AG09309 (cell line): ENCODE measurements at regions not wholly inside any gene's neighbourhood (a gene's known extent, or its start where the extent isn't known, plus 50 kb on each side); places are given as distances from the start of the nearest gene placed in this dataset.
A peak's percentile ranks its signal among the peaks of the same experiment; 100 is the strongest.

Source experiments
- DNase-seq: peaks from one replicate; pipeline ENCODE4 v3.0.0-alpha.2; 2010; ENCODE audit warnings: low read depth
- H3K4me3 ChIP-seq: 2 replicates; pipeline ENCODE4 v1.5.1; 2011; ENCODE audit warnings: mild to moderate bottlenecking, low read depth, low read length, moderate library complexity; ENCODE audit not compliant: control insufficient read depth
- TF ChIP-seq, protein P1 (sequence below): IDR thresholded peaks from 2 replicates; pipeline ENCODE4 v1.5.1; 2011; ENCODE audit warnings: mild to moderate bottlenecking, low read depth, low read length, inconsistent platforms; ENCODE audit not compliant: insufficient read depth, control insufficient read depth; ENCODE audit errors: missing control alignments

DNA sequence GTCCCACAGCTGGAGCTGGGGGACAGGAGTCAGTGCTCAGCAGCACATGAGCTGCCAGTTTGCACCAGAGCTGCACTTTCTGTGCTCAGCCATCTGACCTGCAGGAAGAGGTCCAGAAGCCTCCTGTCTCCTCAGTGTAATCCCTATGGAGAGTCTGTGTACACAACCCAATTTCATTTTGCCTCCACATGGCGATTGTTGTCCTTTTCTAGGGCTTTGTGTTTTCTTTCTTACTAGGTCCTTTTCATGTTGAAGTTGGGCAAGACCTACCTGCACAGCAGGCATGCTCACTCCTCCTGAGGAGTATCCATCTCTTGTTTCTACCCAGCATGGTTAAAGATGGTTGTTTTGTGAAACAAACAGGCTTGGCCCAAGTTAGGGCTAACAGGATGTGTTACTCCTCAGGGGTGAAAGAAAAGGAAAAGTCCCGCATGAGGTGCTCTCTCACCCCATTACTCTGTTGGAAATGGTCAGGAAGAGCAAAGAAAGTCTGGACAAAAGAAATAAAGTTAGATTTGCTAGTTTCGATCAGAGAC is 273.0 kb downstream of the TMEM167A start:
- TF ChIP-seq, protein P1, sequence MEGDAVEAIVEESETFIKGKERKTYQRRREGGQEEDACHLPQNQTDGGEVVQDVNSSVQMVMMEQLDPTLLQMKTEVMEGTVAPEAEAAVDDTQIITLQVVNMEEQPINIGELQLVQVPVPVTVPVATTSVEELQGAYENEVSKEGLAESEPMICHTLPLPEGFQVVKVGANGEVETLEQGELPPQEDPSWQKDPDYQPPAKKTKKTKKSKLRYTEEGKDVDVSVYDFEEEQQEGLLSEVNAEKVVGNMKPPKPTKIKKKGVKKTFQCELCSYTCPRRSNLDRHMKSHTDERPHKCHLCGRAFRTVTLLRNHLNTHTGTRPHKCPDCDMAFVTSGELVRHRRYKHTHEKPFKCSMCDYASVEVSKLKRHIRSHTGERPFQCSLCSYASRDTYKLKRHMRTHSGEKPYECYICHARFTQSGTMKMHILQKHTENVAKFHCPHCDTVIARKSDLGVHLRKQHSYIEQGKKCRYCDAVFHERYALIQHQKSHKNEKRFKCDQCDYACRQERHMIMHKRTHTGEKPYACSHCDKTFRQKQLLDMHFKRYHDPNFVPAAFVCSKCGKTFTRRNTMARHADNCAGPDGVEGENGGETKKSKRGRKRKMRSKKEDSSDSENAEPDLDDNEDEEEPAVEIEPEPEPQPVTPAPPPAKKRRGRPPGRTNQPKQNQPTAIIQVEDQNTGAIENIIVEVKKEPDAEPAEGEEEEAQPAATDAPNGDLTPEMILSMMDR: no peak
- no peak for DNase-seq
- no peak overlapping the region for H3K4me3 ChIP-seq

DNA sequence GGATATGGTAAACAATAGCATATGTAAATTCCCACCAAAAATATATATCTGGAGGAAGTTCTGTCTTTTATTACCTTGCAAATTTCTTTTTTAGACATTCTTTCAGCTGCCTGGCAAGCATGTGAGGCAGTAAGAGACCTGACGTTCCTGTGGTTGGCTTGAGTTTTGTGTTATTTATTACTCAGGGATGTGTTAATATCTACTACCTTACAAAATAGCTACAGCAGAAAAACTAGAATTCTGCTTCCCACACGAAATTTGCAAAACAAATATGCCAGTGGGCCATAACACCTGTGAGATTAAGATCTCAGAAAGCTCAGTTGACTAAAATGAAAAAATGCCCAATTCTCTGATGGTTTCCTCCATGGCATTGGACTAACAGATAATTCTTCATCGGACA is 274.2 kb downstream of the TMEM167A start:
- no peak for DNase-seq
- no peak overlapping the region for H3K4me3 ChIP-seq
- TF ChIP-seq, protein P1: no peak

DNA sequence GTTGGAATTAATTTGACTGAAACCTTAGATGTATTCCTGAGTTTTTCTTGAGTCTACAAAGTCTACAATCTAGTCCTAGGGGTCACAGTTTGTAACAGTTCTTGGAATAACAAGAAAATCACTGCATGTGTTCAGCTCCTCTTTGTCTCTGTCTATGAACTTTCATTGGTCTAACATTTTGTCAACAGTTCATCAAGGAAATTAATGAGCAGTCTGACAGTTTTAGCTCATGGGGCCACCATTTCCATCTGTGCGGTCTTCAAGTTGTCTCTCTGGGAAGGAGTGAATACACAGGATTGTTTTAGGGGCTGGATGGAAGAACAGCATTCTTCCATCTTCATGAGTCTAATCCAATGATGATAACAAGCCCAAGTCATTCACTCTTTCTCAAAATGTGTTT is 276.4 kb downstream of the TMEM167A start:
- no peak for DNase-seq
- no peak overlapping the region for H3K4me3 ChIP-seq
- TF ChIP-seq, protein P1: no peak

DNA sequence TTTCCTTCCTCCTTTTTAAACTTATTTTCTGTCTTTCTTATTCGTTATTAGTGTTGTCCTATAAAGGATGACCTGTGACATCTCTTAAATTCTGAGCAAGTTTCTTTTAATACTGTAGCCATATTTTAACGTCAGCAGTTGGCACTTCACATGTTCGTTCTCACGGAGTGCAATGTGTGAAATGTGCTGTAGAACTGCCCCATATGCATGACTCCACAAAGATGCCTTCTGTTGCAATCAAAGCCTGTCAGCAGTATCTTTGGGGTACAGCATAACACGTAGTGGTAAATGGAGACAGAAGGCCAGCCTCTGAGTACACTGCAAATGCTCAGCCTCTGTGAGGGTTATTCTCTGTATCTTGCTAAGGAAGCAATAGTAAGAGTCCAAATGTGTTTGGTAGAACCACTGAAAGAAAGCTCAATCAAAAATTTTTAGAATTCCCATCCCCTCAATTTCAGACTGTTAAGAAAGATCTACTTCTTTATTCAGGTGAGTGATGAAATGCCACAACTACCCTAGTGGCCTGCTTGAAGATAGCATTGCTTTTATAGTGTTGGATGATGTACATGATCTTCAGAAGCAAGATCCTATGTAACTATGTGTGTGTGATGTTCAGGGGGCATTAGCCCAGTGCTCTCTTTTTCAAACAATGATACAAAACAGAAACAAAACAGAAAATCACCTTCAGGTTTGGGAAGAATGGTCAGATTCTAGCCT is 277.7 kb downstream of the TMEM167A start:
- TF ChIP-seq, protein P1: peak; percentile 7
- no peak overlapping the region for H3K4me3 ChIP-seq

DNA sequence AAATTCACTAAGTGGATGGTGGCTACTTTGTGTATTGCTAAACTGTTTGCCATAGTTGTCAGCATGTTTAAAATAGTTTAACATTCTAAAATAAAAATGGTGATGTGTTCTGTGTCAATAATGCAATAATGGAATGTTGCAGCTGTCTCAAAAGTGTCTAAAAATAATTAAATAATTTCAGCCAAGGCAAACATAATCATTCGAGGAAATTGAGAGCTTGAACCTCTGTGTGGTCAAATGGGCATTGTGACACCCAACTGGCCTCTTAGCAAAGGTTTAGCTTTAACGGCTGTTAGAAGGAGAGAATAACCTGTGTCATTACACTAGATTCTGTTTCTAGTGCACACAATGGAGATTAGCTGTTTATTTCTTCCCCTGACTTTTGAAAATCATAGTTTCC is 278.5 kb downstream of the TMEM167A start:
- TF ChIP-seq, protein P1: no peak
- no peak for DNase-seq
- H3K4me3 ChIP-seq: no peak overlapping the region

More for the DNA sequence above, 277.7 kb downstream of the TMEM167A start:
- DNase-seq: no peak

DNA sequence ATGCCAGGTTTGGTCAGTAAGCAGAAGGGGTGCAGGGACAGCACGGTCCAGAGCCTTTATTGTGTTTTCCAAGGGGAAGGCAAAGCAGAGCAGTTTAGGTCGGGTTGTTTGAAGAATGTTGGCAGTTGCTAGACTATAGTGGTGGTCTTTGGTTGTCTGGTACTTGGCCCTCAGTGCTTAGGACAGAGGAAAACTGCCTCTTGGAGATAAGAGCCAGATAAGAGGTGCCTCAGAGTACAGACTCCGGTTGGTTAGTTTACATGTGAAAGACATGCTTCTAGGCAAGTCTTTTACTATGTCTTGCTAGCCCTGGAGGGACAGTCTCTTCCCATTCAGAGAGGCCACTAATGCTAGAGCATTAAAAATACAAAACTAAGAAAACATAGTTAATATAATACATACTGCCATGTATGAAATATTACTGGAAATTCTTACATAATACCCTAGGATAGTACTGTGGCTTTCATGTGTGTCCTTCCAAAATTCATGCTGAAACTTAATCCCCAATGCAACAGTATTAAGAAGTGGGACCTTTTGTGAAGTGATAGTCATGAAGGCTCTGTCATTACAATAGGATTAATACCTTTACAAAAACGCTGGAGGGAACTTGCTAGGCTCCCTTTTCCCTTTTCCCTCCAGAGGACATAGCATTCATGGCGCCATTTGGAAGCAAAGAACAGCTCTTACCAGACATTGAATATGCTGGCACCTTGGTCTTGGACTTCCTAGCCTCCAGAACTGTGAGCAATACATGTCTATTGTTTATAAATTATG is 280.4 kb downstream of the TMEM167A start:
- no peak overlapping the region for H3K4me3 ChIP-seq
- DNase-seq: no peak
- TF ChIP-seq, protein P1: no peak
